ENCODE measurements at regions not wholly inside any gene's neighbourhood (a gene's known extent, or its start where the extent isn't known, plus 50 kb on each side); places are given as distances from the start of the nearest gene placed in this dataset.

GRCh38 chr11:29438815-29439214 lies 578.0 kb downstream of the KCNA4 start:
- TF ChIP-seq CTCF (IDR thresholded peaks at IDR 0.05) (no peak), POLR2A (IDR thresholded peaks at IDR 0.05) (no peak)

Measured in breast epithelium (tissue), 3 donors.